ENCODE measurements at regions not wholly inside any gene's neighbourhood (a gene's known extent, or its start where the extent isn't known, plus 50 kb on each side); places are given as distances from the start of the nearest gene placed in this dataset.

DNA sequence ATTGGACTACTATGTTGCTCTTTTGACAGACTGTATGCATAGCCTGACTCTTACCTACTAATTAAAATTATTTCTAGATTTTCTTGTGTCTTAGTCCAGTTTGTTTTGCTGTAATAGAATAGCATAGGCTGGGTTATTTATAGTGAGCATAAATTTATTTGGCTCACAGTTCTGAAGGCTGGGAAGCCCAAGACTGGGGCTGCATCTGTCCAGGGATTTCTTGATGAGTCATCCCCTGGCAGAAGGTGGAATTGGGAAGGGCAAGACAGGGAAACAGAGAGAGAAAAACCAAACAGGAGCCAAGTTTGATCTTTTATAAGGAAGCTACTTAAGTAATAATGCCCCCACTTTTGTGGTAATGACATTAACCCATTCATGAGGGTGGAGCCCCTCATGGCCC lies 759.2 kb upstream of the LRFN5 start:
- Mint-ChIP-seq H3K9me3 (peaks cover 3 to 10% of the 10 kb centered on the region in 2 donors), H3K36me3 (no peaks in the 10 kb centered on the region), H3K27me3 (ENCODE audit: low read depth in 2 of 2) (no peaks in the 10 kb centered on the region), H3K4me1 (no peaks in the 10 kb centered on the region), H3K4me3 (no peak overlapping the region), H3K27ac (no peak overlapping the region)
- intact Hi-C loops (cut with micrococcal nuclease) = no loop called here
- DNase-seq (no peak), ATAC-seq (no peak)
- no peak overlapping the region for H3K4me3 ChIP-seq (ENCODE audit: low read length)
- H3K27me3 ChIP-seq (ENCODE audit: control insufficient read depth, insufficient read depth, low read length) = no peaks in the 10 kb centered on the region
- H3K36me3 ChIP-seq (ENCODE audit: control insufficient read depth, insufficient read depth, low read length) = no peaks in the 10 kb centered on the region
- H3K4me1 ChIP-seq (ENCODE audit: control insufficient read depth, insufficient read depth, low read length) = no peaks in the 10 kb centered on the region
- peaks cover 4% of the 10 kb centered on the region for H3K9me3 ChIP-seq (ENCODE audit: control insufficient read depth, insufficient read depth, low read length)
- TF ChIP-seq, protein P1, sequence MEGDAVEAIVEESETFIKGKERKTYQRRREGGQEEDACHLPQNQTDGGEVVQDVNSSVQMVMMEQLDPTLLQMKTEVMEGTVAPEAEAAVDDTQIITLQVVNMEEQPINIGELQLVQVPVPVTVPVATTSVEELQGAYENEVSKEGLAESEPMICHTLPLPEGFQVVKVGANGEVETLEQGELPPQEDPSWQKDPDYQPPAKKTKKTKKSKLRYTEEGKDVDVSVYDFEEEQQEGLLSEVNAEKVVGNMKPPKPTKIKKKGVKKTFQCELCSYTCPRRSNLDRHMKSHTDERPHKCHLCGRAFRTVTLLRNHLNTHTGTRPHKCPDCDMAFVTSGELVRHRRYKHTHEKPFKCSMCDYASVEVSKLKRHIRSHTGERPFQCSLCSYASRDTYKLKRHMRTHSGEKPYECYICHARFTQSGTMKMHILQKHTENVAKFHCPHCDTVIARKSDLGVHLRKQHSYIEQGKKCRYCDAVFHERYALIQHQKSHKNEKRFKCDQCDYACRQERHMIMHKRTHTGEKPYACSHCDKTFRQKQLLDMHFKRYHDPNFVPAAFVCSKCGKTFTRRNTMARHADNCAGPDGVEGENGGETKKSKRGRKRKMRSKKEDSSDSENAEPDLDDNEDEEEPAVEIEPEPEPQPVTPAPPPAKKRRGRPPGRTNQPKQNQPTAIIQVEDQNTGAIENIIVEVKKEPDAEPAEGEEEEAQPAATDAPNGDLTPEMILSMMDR (IDR thresholded peaks at IDR 0.05) = no peak
- H3K27ac ChIP-seq (ENCODE audit: low read length) = no peak overlapping the region

DNA sequence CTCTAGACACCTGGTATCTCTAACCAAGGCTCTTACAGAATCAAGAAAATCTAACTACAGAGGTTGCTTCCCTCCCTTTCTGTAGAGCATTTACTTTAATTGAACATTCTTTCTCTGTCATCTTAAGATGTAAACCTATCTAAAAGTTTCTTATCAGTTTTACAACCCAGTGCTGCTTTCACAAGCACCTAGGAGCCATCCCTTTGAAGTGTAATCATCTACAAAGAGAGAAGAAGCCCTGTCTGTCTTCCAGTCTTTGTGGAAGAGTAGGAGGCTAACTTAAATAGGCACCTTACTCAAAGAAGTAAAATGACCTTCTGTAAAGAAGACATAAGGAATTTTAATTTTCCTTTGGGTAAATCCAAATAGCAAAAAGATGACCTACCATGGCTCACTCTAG lies 763.9 kb upstream of the LRFN5 start:
- no peak for ATAC-seq
- H3K27ac Mint-ChIP-seq = no peak overlapping the region

DNA sequence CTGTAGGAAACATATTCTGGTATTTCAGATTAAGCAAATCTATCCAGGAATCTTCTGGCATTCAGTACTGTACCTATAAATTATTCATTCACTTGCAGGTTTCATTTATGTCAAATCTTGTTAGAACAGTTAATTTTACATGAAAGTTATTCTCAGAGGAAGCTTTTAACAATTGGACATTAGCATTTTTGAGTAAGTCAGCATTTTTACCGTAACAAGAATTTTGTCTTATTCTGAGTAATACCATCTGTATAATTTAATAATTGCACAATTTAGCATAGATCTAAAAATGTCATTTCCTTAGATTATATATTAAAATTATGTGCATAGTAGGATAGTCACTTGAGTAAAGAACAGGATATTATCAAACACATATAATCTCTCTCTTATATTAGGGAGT lies 764.8 kb upstream of the LRFN5 start:
- Histone ChIP-seq H3K9me3 (ENCODE audit: control insufficient read depth, insufficient read depth, low read length) (no peaks in the 10 kb centered on the region), H3K4me1 (ENCODE audit: control insufficient read depth, insufficient read depth, low read length) (no peaks in the 10 kb centered on the region), H3K36me3 (ENCODE audit: control insufficient read depth, insufficient read depth, low read length) (no peaks in the 10 kb centered on the region), H3K27me3 (ENCODE audit: control insufficient read depth, insufficient read depth, low read length) (no peaks in the 10 kb centered on the region), H3K27ac (ENCODE audit: low read length) (no peak overlapping the region), H3K4me3 (ENCODE audit: low read length) (no peak overlapping the region)
- ATAC-seq (no peak), DNase-seq (no peak)
- peaks cover 2 to 10% of the 10 kb centered on the region in 2 donors for H3K9me3 Mint-ChIP-seq
- intact Hi-C loops (cut with micrococcal nuclease) = no loop called here
- TF ChIP-seq, protein P1 (IDR thresholded peaks at IDR 0.05) = no peak
- no peaks in the 10 kb centered on the region for H3K4me1 Mint-ChIP-seq
- H3K36me3 Mint-ChIP-seq = no peaks in the 10 kb centered on the region
- no peaks in the 10 kb centered on the region for H3K27me3 Mint-ChIP-seq (ENCODE audit: low read depth in 2 of 2)
- WGBS (ENCODE audit: insufficient coverage) = no CpG with 5 or more reads among the region's 1 CpG
- no peak overlapping the region for H3K27ac Mint-ChIP-seq
- no peak overlapping the region for H3K4me3 Mint-ChIP-seq

More for the DNA sequence above, 763.9 kb upstream of the LRFN5 start:
- TF ChIP-seq, protein P1 (IDR thresholded peaks at IDR 0.05) = no peak
- Mint-ChIP-seq H3K27me3 (ENCODE audit: low read depth in 2 of 2) (no peaks in the 10 kb centered on the region), H3K9me3 (peaks cover 2 to 10% of the 10 kb centered on the region in 2 donors), H3K36me3 (no peaks in the 10 kb centered on the region), H3K4me1 (no peaks in the 10 kb centered on the region), H3K4me3 (no peak overlapping the region)
- DNase-seq = no peak
- Histone ChIP-seq H3K27ac (ENCODE audit: low read length) (no peak overlapping the region), H3K36me3 (ENCODE audit: control insufficient read depth, insufficient read depth, low read length) (no peaks in the 10 kb centered on the region), H3K9me3 (ENCODE audit: control insufficient read depth, insufficient read depth, low read length) (peaks cover 2% of the 10 kb centered on the region), H3K4me1 (ENCODE audit: control insufficient read depth, insufficient read depth, low read length) (no peaks in the 10 kb centered on the region), H3K27me3 (ENCODE audit: control insufficient read depth, insufficient read depth, low read length) (no peaks in the 10 kb centered on the region), H3K4me3 (ENCODE audit: low read length) (no peak overlapping the region)
- intact Hi-C loops (cut with micrococcal nuclease) = no loop called here

DNA sequence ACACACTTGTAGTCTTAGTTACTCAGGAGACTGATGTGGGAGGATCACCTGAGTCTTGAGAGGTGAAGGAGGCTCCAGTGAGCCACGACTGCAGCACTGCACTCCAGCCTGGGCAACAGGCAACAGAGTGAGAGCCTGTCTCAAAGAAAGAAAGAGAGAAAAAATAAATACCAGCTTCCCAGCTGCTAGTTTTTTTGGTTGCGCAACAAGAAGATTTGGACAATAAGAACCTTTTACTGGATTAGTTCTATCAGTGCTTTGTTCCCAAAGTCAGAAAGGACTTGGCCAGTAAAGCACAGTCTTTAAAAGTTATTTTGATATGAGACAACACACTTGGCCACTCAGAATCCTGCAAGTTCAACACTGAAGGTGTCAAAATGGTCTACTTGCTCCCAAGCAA lies 768.1 kb upstream of the LRFN5 start:
- no peak overlapping the region for H3K27ac ChIP-seq (ENCODE audit: low read length)
- H3K9me3 Mint-ChIP-seq = peaks cover 2 to 10% of the 10 kb centered on the region in 2 donors
- no peak overlapping the region for H3K4me3 ChIP-seq (ENCODE audit: low read length)
- H3K36me3 ChIP-seq (ENCODE audit: control insufficient read depth, insufficient read depth, low read length) = no peaks in the 10 kb centered on the region
- H3K36me3 Mint-ChIP-seq = no peaks in the 10 kb centered on the region
- ATAC-seq (no peak), DNase-seq (no peak)
- H3K27me3 ChIP-seq (ENCODE audit: control insufficient read depth, insufficient read depth, low read length) = no peaks in the 10 kb centered on the region
- H3K4me1 ChIP-seq (ENCODE audit: control insufficient read depth, insufficient read depth, low read length) = no peaks in the 10 kb centered on the region
- no peak overlapping the region for H3K4me3 Mint-ChIP-seq
- H3K9me3 ChIP-seq (ENCODE audit: control insufficient read depth, insufficient read depth, low read length) = no peaks in the 10 kb centered on the region
- H3K4me1 Mint-ChIP-seq = no peaks in the 10 kb centered on the region
- TF ChIP-seq, protein P1 (IDR thresholded peaks at IDR 0.05) = no peak
- 71% methylated on average over 2 of the region's 2 CpGs for WGBS (ENCODE audit: insufficient coverage)
- no peaks in the 10 kb centered on the region for H3K27me3 Mint-ChIP-seq (ENCODE audit: low read depth in 2 of 2)
- intact Hi-C loops (cut with micrococcal nuclease) = no loop called here
- no peak overlapping the region for H3K27ac Mint-ChIP-seq
